ENCODE measurements at regions not wholly inside any gene's neighbourhood (a gene's known extent, or its start where the extent isn't known, plus 50 kb on each side); places are given as distances from the start of the nearest gene placed in this dataset.

DNA sequence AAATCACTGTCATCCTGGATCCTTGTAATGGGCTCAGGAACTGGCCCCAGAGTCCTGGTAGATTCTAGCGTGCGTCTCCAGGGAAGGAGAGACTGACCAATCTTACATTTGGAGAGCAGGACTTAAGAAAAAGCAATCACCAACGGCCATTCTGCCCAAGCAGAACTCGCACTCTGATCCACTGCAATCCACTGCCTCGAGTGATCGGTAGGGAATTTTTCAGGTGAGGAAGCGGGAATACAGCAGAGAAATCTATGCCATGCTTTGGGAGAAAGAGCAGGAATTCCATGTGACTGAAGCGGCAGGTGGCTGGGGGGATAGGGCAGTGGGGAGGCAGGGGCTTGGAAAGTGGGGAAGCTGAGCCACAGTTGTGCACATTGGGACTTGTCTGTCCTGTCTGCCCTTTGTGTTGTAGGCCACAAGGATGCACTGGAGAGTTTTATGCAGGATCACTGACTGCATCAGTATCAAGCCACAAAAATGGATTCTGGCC is 143.9 kb upstream of the HS3ST2 start:
- Histone ChIP-seq H3K9me3 (ENCODE audit: control insufficient read depth in 2 of 2, insufficient read depth in 1 of 2, low read depth in 1 of 2, low read length in 1 of 2) (no peaks in the 10 kb centered on the region), H3K27me3 (ENCODE audit: control insufficient read depth in 1 of 2, insufficient read depth in 2 of 2, low read length in 2 of 2) (no peaks in the 10 kb centered on the region), H3K4me3 (ENCODE audit: low read depth in 1 of 2, low read length in 2 of 2) (no peak overlapping the region), H3K27ac (ENCODE audit: low read depth in 2 of 2, low read length in 1 of 2) (no peak overlapping the region), H3K36me3 (ENCODE audit: control insufficient read depth in 2 of 2, insufficient read depth in 2 of 2, low read length in 1 of 2) (no peaks in the 10 kb centered on the region), H3K4me1 (ENCODE audit: control insufficient read depth in 2 of 2, insufficient read depth in 2 of 2, low read length in 1 of 2) (no peaks in the 10 kb centered on the region)
- 92 to 93% methylated on average over 8 of the region's 8 CpGs for WGBS, 2 donors

DNA sequence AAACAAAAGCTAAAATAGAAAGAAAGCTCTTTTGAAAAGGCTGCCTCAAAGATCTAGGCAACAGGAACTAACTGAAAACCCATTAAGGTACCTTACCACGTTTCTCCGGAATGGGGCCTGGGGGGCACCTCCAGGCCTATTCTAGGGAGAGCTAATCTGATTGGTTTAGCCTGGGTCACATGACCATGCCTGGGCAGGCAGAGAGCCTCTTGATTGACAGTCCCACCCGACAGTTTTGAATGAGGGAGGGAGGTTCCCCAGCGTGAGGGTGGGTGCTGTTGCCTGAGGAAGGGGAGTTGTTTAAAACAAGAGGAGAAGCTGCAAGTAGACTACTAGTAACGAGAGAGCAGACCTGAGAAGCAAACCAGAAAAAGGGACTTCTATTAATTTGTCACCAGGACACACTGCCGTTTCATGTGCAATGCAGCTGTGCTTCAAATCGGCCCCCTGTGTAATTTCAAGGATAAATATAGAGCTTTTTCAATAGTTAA is 143.4 kb upstream of the HS3ST2 start:
- H3K27ac ChIP-seq (ENCODE audit: low read depth in 2 of 2, low read length in 1 of 2) = no peak overlapping the region
- H3K36me3 ChIP-seq (ENCODE audit: control insufficient read depth in 2 of 2, insufficient read depth in 2 of 2, low read length in 1 of 2) = no peaks in the 10 kb centered on the region
- 28 to 31% methylated on average over 7 of the region's 7 CpGs for WGBS, 2 donors
- no peaks in the 10 kb centered on the region for H3K4me1 ChIP-seq (ENCODE audit: control insufficient read depth in 2 of 2, insufficient read depth in 2 of 2, low read length in 1 of 2)
- H3K9me3 ChIP-seq (ENCODE audit: control insufficient read depth in 2 of 2, insufficient read depth in 1 of 2, low read depth in 1 of 2, low read length in 1 of 2) = no peaks in the 10 kb centered on the region
- no peak overlapping the region for H3K4me3 ChIP-seq (ENCODE audit: low read depth in 1 of 2, low read length in 2 of 2)
- no peaks in the 10 kb centered on the region for H3K27me3 ChIP-seq (ENCODE audit: control insufficient read depth in 1 of 2, insufficient read depth in 2 of 2, low read length in 2 of 2)

DNA sequence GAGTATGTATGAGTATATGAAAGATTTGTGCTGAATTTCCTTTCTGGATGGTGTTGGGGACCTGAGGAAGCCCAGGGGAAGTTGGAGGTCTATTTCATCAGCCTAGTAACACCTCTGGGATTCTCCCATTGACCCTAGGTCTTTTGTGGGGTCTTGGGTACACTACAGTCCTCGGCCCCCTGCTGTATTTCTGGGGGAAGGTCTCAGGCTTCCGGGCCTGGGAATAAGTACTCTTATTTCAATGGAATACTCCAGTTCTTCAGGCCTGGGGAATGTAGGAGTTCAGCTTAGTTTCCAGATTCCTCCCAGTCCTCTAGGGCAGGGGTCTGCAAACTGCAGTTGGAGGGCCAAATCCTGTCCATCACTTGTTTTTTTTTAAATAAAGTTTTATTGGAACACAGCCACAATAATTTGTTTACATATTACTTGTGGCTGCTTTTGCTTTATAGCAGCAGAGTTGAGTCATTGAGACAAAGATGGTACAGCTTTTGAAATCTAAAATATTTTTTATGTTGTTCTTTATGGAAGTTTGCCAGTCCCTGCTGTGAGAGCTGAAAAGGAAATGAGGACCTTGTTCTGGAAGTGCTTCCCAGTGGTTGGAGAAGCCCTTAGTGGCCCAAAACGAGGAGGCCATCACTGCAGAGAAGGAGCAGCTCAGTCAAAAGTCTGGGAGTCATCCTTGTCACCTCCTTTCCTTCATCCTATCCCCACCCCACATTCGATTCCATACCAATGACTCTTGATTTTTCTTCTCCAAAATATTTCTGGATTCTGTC is 142.5 kb upstream of the HS3ST2 start:
- Histone ChIP-seq H3K27me3 (ENCODE audit: control insufficient read depth in 1 of 2, insufficient read depth in 2 of 2, low read length in 2 of 2) (peaks cover 0 to 3% of the 10 kb centered on the region in 2 donors), H3K36me3 (ENCODE audit: control insufficient read depth in 2 of 2, insufficient read depth in 2 of 2, low read length in 1 of 2) (no peaks in the 10 kb centered on the region), H3K9me3 (ENCODE audit: control insufficient read depth in 2 of 2, insufficient read depth in 1 of 2, low read depth in 1 of 2, low read length in 1 of 2) (no peaks in the 10 kb centered on the region), H3K4me1 (ENCODE audit: control insufficient read depth in 2 of 2, insufficient read depth in 2 of 2, low read length in 1 of 2) (no peaks in the 10 kb centered on the region), H3K27ac (ENCODE audit: low read depth in 2 of 2, low read length in 1 of 2) (no peak overlapping the region), H3K4me3 (ENCODE audit: low read depth in 1 of 2, low read length in 2 of 2) (no peak overlapping the region)
- 67 to 74% methylated on average over 4 of the region's 4 CpGs for WGBS, 2 donors

DNA sequence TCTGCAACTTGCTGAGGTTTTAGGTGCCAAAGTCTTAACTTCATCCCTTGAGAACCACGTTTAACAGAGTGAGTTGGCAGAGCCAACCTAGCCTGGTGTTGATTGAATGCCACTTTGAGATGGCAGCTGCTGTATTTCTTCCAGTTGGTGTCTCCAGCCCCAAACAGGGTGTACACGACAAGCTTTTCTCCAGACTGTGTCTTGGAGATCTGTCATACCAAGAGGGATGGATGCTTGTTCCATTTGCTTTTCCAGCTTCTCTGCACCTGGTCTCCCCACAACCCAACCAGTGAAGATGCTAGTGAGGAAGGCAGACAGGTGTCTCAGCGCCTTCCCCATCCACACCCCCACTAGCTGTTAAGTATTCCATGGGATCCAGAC is 141.1 kb upstream of the HS3ST2 start:
- Histone ChIP-seq H3K36me3 (ENCODE audit: control insufficient read depth in 2 of 2, insufficient read depth in 2 of 2, low read length in 1 of 2) (no peaks in the 10 kb centered on the region), H3K4me1 (ENCODE audit: control insufficient read depth in 2 of 2, insufficient read depth in 2 of 2, low read length in 1 of 2) (no peaks in the 10 kb centered on the region), H3K4me3 (ENCODE audit: low read depth in 1 of 2, low read length in 2 of 2) (no peak overlapping the region), H3K27me3 (ENCODE audit: control insufficient read depth in 1 of 2, insufficient read depth in 2 of 2, low read length in 2 of 2) (peaks cover 0 to 3% of the 10 kb centered on the region in 2 donors), H3K27ac (ENCODE audit: low read depth in 2 of 2, low read length in 1 of 2) (no peak overlapping the region), H3K9me3 (ENCODE audit: control insufficient read depth in 2 of 2, insufficient read depth in 1 of 2, low read depth in 1 of 2, low read length in 1 of 2) (no peaks in the 10 kb centered on the region)
- 67 to 73% methylated on average over 3 of the region's 3 CpGs for WGBS, 2 donors

DNA sequence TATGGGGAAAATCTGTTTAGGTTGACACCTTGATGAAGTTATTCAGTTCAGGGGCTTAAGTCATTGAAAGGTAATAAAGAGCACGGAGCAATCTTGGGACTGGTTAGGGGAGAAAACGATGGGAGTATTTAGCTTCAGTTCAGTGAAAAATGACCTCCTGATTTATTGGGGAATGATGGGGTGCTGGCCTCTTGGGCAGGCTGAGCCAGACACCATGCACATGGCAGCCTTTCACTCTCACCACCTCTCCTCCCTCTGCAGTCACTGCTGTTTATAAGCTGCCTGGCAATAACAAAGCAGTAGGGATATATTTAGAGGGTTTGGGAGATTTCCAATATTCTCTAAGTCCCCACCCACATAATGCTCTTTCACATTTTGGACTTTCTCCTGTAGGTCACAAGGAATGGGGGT is 140.5 kb upstream of the HS3ST2 start:
- Histone ChIP-seq H3K4me3 (ENCODE audit: low read depth in 1 of 2, low read length in 2 of 2) (no peak overlapping the region), H3K27me3 (ENCODE audit: control insufficient read depth in 1 of 2, insufficient read depth in 2 of 2, low read length in 2 of 2) (peaks cover 0 to 3% of the 10 kb centered on the region in 2 donors), H3K4me1 (ENCODE audit: control insufficient read depth in 2 of 2, insufficient read depth in 2 of 2, low read length in 1 of 2) (no peaks in the 10 kb centered on the region), H3K9me3 (ENCODE audit: control insufficient read depth in 2 of 2, insufficient read depth in 1 of 2, low read depth in 1 of 2, low read length in 1 of 2) (no peaks in the 10 kb centered on the region), H3K27ac (ENCODE audit: low read depth in 2 of 2, low read length in 1 of 2) (no peak overlapping the region), H3K36me3 (ENCODE audit: control insufficient read depth in 2 of 2, insufficient read depth in 2 of 2, low read length in 1 of 2) (no peaks in the 10 kb centered on the region)
- 42 to 43% methylated on average over 2 of the region's 2 CpGs for WGBS, 2 donors

DNA sequence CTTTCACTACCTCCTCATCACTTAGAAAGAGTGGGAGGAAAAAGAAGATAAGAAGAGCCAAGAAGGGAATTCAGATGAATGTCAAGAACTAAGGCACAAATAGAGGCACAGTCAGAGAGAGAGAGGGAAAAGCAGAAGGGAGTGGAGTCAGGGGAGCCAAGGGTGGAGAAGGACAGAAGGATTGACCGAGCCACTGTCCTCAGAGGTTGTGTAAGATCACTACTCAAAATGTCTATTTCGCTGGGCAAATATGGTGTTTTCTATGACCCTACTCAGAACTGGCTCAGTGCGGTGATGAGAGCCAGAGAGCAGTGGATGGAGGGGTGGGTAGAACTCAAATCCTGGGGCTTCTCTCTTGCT is 139.2 kb upstream of the HS3ST2 start:
- no peaks in the 10 kb centered on the region for H3K36me3 ChIP-seq (ENCODE audit: control insufficient read depth in 2 of 2, insufficient read depth in 2 of 2, low read length in 1 of 2)
- H3K27ac ChIP-seq (ENCODE audit: low read depth in 2 of 2, low read length in 1 of 2) = no peak overlapping the region
- WGBS, 2 donors = 86 to 93% methylated on average over 3 of the region's 3 CpGs
- H3K27me3 ChIP-seq (ENCODE audit: control insufficient read depth in 1 of 2, insufficient read depth in 2 of 2, low read length in 2 of 2) = peaks cover 0 to 3% of the 10 kb centered on the region in 2 donors
- no peak overlapping the region for H3K4me3 ChIP-seq (ENCODE audit: low read depth in 1 of 2, low read length in 2 of 2)
- no peaks in the 10 kb centered on the region for H3K4me1 ChIP-seq (ENCODE audit: control insufficient read depth in 2 of 2, insufficient read depth in 2 of 2, low read length in 1 of 2)
- no peaks in the 10 kb centered on the region for H3K9me3 ChIP-seq (ENCODE audit: control insufficient read depth in 2 of 2, insufficient read depth in 1 of 2, low read depth in 1 of 2, low read length in 1 of 2)

DNA sequence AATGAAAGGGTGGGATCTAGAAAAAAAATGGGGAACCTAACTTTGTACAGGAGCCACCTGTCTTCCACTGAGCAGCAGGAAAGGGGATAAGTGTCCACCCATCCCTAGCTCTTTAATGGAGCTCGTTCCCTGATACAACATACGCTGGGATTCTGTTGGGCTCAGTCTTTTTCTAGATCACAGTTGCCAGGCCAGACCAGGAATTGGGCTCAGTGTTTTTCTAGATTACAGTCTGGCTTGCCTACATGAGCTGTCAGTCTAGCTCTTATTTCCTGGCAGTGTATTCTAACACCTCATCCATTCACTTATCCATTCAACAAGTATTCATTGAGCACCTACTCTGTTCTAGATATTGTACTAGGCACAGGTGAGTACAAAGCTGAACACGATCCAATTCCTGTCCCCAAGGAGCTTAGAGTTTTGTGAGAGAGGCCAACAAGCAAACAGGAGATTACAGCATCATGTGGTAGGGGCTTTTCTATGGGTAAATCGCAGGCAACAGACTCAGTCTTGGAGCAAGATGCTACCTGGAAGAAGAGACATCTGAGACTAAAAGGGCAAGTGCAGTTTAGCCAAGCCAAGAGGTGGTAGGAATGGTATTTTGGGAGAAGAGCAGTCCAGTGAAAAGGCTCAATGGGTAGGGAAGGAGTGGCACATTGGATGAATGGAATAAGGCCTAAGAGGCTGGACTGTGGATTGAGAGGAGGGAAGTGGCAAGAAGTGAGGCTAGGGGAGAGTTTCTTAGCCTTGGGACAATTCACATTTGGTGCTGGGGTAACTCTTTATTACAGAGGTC is 138.0 kb upstream of the HS3ST2 start:
- Histone ChIP-seq H3K36me3 (ENCODE audit: control insufficient read depth in 2 of 2, insufficient read depth in 2 of 2, low read length in 1 of 2) (no peaks in the 10 kb centered on the region), H3K27me3 (ENCODE audit: control insufficient read depth in 1 of 2, insufficient read depth in 2 of 2, low read length in 2 of 2) (peaks cover 0 to 3% of the 10 kb centered on the region in 2 donors), H3K27ac (ENCODE audit: low read depth in 2 of 2, low read length in 1 of 2) (no peak overlapping the region), H3K4me3 (ENCODE audit: low read depth in 1 of 2, low read length in 2 of 2) (no peak overlapping the region), H3K4me1 (ENCODE audit: control insufficient read depth in 2 of 2, insufficient read depth in 2 of 2, low read length in 1 of 2) (no peaks in the 10 kb centered on the region), H3K9me3 (ENCODE audit: control insufficient read depth in 2 of 2, insufficient read depth in 1 of 2, low read depth in 1 of 2, low read length in 1 of 2) (no peaks in the 10 kb centered on the region)
- 81 to 83% methylated on average over 4 of the region's 4 CpGs for WGBS, 2 donors

DNA sequence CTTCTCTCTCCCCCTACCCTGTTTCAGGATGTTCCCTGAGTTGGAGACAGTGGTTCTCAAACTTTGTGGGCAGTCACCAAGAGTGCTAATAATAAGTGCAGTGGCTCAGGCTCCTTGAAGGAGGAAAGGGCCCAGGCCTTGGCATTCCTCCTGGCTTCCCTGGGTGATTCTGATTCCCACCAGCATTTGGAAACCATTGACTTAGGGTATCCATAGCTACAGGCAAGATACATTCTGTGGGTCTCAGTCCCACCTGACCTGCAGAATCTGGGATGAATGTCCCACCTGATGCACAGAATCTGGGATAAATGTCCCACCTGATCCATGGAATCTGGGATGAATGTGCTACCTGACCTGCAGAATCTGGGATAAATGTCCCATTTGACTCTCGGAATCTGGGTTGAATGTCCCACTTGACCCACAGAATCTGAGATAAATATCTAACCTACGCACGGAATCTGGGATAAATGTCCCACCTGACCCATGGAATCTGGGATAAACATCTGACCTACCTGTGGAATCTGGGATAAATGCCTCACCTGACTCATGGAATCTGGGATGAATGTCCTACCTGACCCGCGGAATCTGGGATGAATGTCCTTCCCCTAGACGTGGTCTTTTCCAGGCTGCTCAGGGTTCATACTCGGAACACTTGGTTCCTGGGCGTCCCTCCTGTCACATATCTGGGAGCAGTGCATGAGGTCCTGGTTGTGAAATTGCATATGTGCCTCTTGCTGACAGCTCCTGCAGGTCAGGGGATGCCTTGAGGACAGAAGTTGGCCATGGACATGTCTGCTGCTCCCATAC is 136.7 kb upstream of the HS3ST2 start:
- peaks cover 0 to 3% of the 10 kb centered on the region in 2 donors for H3K27me3 ChIP-seq (ENCODE audit: control insufficient read depth in 1 of 2, insufficient read depth in 2 of 2, low read length in 2 of 2)
- WGBS, 2 donors = 90% methylated on average over 8 of the region's 8 CpGs
- no peaks in the 10 kb centered on the region for H3K36me3 ChIP-seq (ENCODE audit: control insufficient read depth in 2 of 2, insufficient read depth in 2 of 2, low read length in 1 of 2)
- no peaks in the 10 kb centered on the region for H3K9me3 ChIP-seq (ENCODE audit: control insufficient read depth in 2 of 2, insufficient read depth in 1 of 2, low read depth in 1 of 2, low read length in 1 of 2)
- H3K27ac ChIP-seq (ENCODE audit: low read depth in 2 of 2, low read length in 1 of 2) = no peak overlapping the region
- no peak overlapping the region for H3K4me3 ChIP-seq (ENCODE audit: low read depth in 1 of 2, low read length in 2 of 2)
- H3K4me1 ChIP-seq (ENCODE audit: control insufficient read depth in 2 of 2, insufficient read depth in 2 of 2, low read length in 1 of 2) = no peaks in the 10 kb centered on the region

DNA sequence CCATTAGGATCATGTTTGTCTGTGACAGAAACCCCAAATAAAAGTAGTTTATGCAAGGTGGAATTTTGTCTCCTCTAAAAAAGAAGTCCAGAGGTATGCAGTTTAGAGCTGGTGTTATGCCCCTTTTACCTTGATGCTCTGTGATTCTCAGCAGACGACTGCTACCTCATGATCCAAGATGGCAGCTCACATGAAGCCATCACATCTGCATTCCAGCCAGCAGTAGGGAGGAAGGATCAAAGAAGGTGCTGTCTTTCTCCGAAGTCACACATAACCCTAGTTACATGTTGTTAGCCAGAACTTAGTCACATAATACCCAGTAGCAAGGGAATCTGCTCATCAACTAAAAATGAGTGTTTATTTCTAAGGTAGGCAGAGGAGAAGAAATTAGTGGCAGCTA is 135.7 kb upstream of the HS3ST2 start:
- Histone ChIP-seq H3K9me3 (ENCODE audit: control insufficient read depth in 2 of 2, insufficient read depth in 1 of 2, low read depth in 1 of 2, low read length in 1 of 2) (no peaks in the 10 kb centered on the region), H3K27me3 (ENCODE audit: control insufficient read depth in 1 of 2, insufficient read depth in 2 of 2, low read length in 2 of 2) (peaks cover 0 to 3% of the 10 kb centered on the region in 2 donors), H3K4me3 (ENCODE audit: low read depth in 1 of 2, low read length in 2 of 2) (no peak overlapping the region), H3K4me1 (ENCODE audit: control insufficient read depth in 2 of 2, insufficient read depth in 2 of 2, low read length in 1 of 2) (no peaks in the 10 kb centered on the region), H3K27ac (ENCODE audit: low read depth in 2 of 2, low read length in 1 of 2) (no peak overlapping the region), H3K36me3 (ENCODE audit: control insufficient read depth in 2 of 2, insufficient read depth in 2 of 2, low read length in 1 of 2) (no peaks in the 10 kb centered on the region)
- WGBS, 2 donors = 77 to 78% methylated on average over 2 of the region's 2 CpGs
